Body of pancreas (tissue), 4 donors: ENCODE measurements at regions not wholly inside any gene's neighbourhood (a gene's known extent, or its start where the extent isn't known, plus 50 kb on each side); places are given as distances from the start of the nearest gene placed in this dataset.

Experiments
- CTCF ChIP-seq, 7 experiments: fragments of 450-650 bp in 4 of 7; fragments of 200-600 bp in 3 of 7; sonication (generic) in 3 of 7; IDR thresholded peaks; one replicate each; pipeline ENCODE4 v1.5.1; 2016 to 2019; ENCODE audit warnings: antibody characterized with exemption in 7 of 7
- POLR2A ChIP-seq, 3 donors: fragments of 450-650 bp; IDR thresholded peaks; one replicate each; pipeline ENCODE4 v1.6.1; 2016; ENCODE audit warnings: antibody characterized with exemption in 3 of 3, mild to moderate bottlenecking in 2 of 3

DNA sequence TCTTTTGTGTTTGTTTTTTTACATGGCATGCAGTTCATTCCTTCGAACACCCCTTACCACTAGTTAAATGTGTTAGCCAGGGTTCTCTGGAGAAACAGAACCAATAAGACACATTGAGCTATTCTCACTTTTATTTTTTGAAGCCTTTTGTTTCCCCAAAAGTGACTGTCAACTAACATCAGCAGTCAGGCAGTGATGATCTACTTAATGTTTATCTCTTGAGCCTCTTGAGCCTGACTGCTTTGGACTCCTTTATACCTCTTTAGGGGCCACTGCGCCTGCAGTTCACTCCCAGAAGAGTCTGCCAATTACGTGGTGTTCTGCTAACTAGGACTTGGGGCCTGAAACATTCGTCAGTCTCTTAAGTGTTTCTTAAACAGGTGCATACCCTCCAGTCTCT is 163.7 kb upstream of the FLRT2 start:
- TF ChIP-seq POLR2A (IDR thresholded peaks at IDR 0.05), result no peak
- TF ChIP-seq CTCF (IDR thresholded peaks at IDR 0.05), result no peak
